COLO668 (cell line): ENCODE measurements at regions not wholly inside any gene's neighbourhood (a gene's known extent, or its start where the extent isn't known, plus 50 kb on each side); places are given as distances from the start of the nearest gene placed in this dataset.
"Not testable (repeated sequence)": the region's sequence is repeated elsewhere in the genome, so short reads cannot be mapped to it uniquely, and the experiment has no call there.

ENCODE experiments used
- DNase-seq: peaks from one replicate; lab custom pipeline; 2025; ENCODE audit not compliant: unreplicated experiment; lab: John Stamatoyannopoulos, UW

GRCh38 chr20:12433724-12434123 is 516.0 kb downstream of the BTBD3 start:
- no peak for DNase-seq

GRCh38 chr20:12434672-12435071 is 517.0 kb downstream of the BTBD3 start:
- no peak for DNase-seq

- DNase-seq: no peak
Measured at GRCh38 chr20:12435268-12435667, 517.6 kb downstream of the BTBD3 start.

- DNase-seq: no peak
Measured at GRCh38 chr20:12453711-12454110, 536.0 kb downstream of the BTBD3 start.

- no peak for DNase-seq
Measured at GRCh38 chr20:12455148-12455547, 537.5 kb downstream of the BTBD3 start.

- DNase-seq: no peak
Measured at GRCh38 chr20:12458241-12458640, 540.5 kb downstream of the BTBD3 start.

GRCh38 chr20:12464036-12464435 is 544.7 kb upstream of the SPTLC3 start:
- DNase-seq: no peak

GRCh38 chr20:12466915-12467314 is 541.9 kb upstream of the SPTLC3 start:
- DNase-seq: no peak

- DNase-seq: no peak
Measured at GRCh38 chr20:12467758-12468157, 541.0 kb upstream of the SPTLC3 start.

- no peak for DNase-seq
Measured at GRCh38 chr20:12482661-12483060, 526.1 kb upstream of the SPTLC3 start.

GRCh38 chr20:12502443-12502842 is 506.3 kb upstream of the SPTLC3 start:
- no peak for DNase-seq

- DNase-seq: no peak
Measured at GRCh38 chr20:12504779-12505178, 504.0 kb upstream of the SPTLC3 start.

- DNase-seq: no peak
Measured at GRCh38 chr20:12511499-12511898, 497.3 kb upstream of the SPTLC3 start.

GRCh38 chr20:12512755-12513154 is 496.0 kb upstream of the SPTLC3 start:
- no peak for DNase-seq

GRCh38 chr20:12528104-12528503 is 480.7 kb upstream of the SPTLC3 start:
- no peak for DNase-seq

- DNase-seq: peak; percentile 32
Measured at GRCh38 chr20:12528591-12529041, 480.2 kb upstream of the SPTLC3 start.

- DNase-seq: no peak
Measured at GRCh38 chr20:12531626-12532025, 477.1 kb upstream of the SPTLC3 start.

- peak; percentile 44 for DNase-seq
Measured at GRCh38 chr20:12535316-12535715, 473.5 kb upstream of the SPTLC3 start.

GRCh38 chr20:12535770-12536169 is 473.0 kb upstream of the SPTLC3 start:
- DNase-seq: no peak

GRCh38 chr20:12554426-12554825 is 454.3 kb upstream of the SPTLC3 start:
- DNase-seq: peak; percentile 69

GRCh38 chr20:12555369-12555768 is 453.4 kb upstream of the SPTLC3 start:
- no peak for DNase-seq

- not testable (repeated sequence) for DNase-seq
Measured at GRCh38 chr20:12555849-12556248, 452.9 kb upstream of the SPTLC3 start.

- DNase-seq: no peak
Measured at GRCh38 chr20:12557224-12557623, 451.5 kb upstream of the SPTLC3 start.

- no peak for DNase-seq
Measured at GRCh38 chr20:12564979-12565378, 443.8 kb upstream of the SPTLC3 start.
